A549 (cell line): ENCODE measurements at regions not wholly inside any gene's neighbourhood (a gene's known extent, or its start where the extent isn't known, plus 50 kb on each side); places are given as distances from the start of the nearest gene placed in this dataset.

Experiments
- ATAC-seq, 2 experiments: fragments of 200-7000 bp in 1 of 2; fragments of >200 bp in 1 of 2; cut with Nextera tagmentation in 1 of 2; cut with Tn5 transposase in 1 of 2; 3 replicates each; pipeline versions ENCODE4 v1.8.0 to v1.9.1; 2018 to 2020; ENCODE audit warnings: mild to moderate bottlenecking in 1 of 2, moderate library complexity in 1 of 2
- CTCF ChIA-PET: fragments of 300-600 bp; sonication (Branson Sonifier 250); formaldehyde crosslinking; extraction: SDS; loops from one replicate; lab custom pipeline; 2021; ENCODE audit warnings: antibody characterized with exemption, inconsistent platforms; lab: Yijun Ruan, JAX
- POLR2A ChIA-PET: fragments of 350-600 bp; formaldehyde crosslinking; extraction: SDS; loops from one replicate; lab custom pipeline; 2021; ENCODE audit warnings: antibody characterized with exemption, inconsistent platforms; lab: Yijun Ruan, JAX
- DNase-seq, 2 experiments: peaks; one replicate each; pipeline versions ENCODE4 v3.0.0 to v3.0.0-alpha.2; 2011 to 2016; ENCODE audit warnings: low read depth in 1 of 2, low spot score in 1 of 2
- FAIRE-seq: peaks from 2 replicates; lab custom pipeline; 2011; peaks lifted over from hg19 to GRCh38; lab: Jason Lieb, UNC
- H3K27ac ChIP-seq, 2 experiments: fragments of >200 bp; sonication (Bioruptor Twin); formaldehyde crosslinking; 3 replicates each; pipeline ENCODE4 v1.5.1; 2016 to 2017
- H3K4me1 ChIP-seq: fragments of >200 bp; sonication (Bioruptor Twin); formaldehyde crosslinking; 3 replicates; pipeline ENCODE4 v1.6.1; 2016
- H3K4me2 ChIP-seq: fragments of >200 bp; sonication (Bioruptor Twin); formaldehyde crosslinking; 3 replicates; pipeline ENCODE4 v1.6.1; 2016
- H3K4me3 ChIP-seq: fragments of >200 bp; sonication (Bioruptor Twin); formaldehyde crosslinking; 3 replicates; pipeline ENCODE4 v1.5.1; 2016
- H3K9me3 ChIP-seq: fragments of >200 bp; sonication (Bioruptor Twin); formaldehyde crosslinking; 3 replicates; pipeline ENCODE4 v1.6.1; 2016
- BHLHE40 ChIP-seq: IDR thresholded peaks from 2 replicates; pipeline ENCODE4 v1.6.1; 2012; ENCODE audit warnings: low read depth, low read length, inconsistent platforms
- CBX8 ChIP-seq: fragments of 200-600 bp; sonication (generic); IDR thresholded peaks from 2 replicates; pipeline ENCODE4 v1.6.1; 2016
- CEBPB ChIP-seq, 2 experiments: fragments of >200 bp in 1 of 2; sonication (Bioruptor Twin) in 1 of 2; formaldehyde crosslinking in 1 of 2; IDR thresholded peaks; 2 replicates each; pipeline ENCODE4 v1.6.1; 2012 to 2016
- CHD2 ChIP-seq: fragments of 150-350 bp; IDR thresholded peaks from 2 replicates; pipeline ENCODE4 v1.6.1; 2014; ENCODE audit warnings: low read length; ENCODE audit not compliant: partially characterized antibody
- EHF ChIP-seq: fragments of 250-450 bp; sonication (Bioruptor Pico); IDR thresholded peaks from 2 replicates; pipeline ENCODE4 v1.5.0; 2020; ENCODE audit warnings: mild to moderate bottlenecking
- EP300 ChIP-seq, 2 experiments: fragments of >200 bp; sonication (Bioruptor Twin); formaldehyde crosslinking; IDR thresholded peaks; 2 replicates in 1 of 2; 3 replicates in 1 of 2; pipeline ENCODE4 v1.6.1; 2016 to 2017
- ESRRA ChIP-seq: fragments of 150-350 bp; IDR thresholded peaks from 2 replicates; pipeline ENCODE4 v1.6.1; 2014; ENCODE audit warnings: mild to moderate bottlenecking, low read length, borderline replicate concordance
- FOSB ChIP-seq: fragments of 250-450 bp; sonication (Bioruptor Pico); IDR thresholded peaks from 2 replicates; pipeline ENCODE4 v1.5.0; 2020; ENCODE audit warnings: mild to moderate bottlenecking, moderate library complexity
- FOSL2 ChIP-seq, 2 experiments: fragments of 450-650 bp in 1 of 2; fragments of >200 bp in 1 of 2; sonication (Bioruptor Twin) in 1 of 2; formaldehyde crosslinking; IDR thresholded peaks; 2 replicates each; pipeline versions ENCODE4 v1.5.0 to v1.6.1; 2016 to 2020; ENCODE audit warnings: mild to moderate bottlenecking in 1 of 2, moderate library complexity in 1 of 2
- FOXS1 ChIP-seq: fragments of 250-450 bp; sonication (Bioruptor Pico); IDR thresholded peaks from 2 replicates; pipeline ENCODE4 v1.5.0; 2020; ENCODE audit warnings: mild to moderate bottlenecking, moderate library complexity
- HEYL ChIP-seq: fragments of 250-450 bp; sonication (Bioruptor Pico); IDR thresholded peaks from 2 replicates; pipeline ENCODE4 v1.8.0; 2021; ENCODE audit warnings: mild to moderate bottlenecking, moderate library complexity
- HOXA7 ChIP-seq: fragments of 250-450 bp; sonication (Bioruptor Pico); IDR thresholded peaks from 2 replicates; pipeline ENCODE4 v1.5.0; 2020; ENCODE audit warnings: mild to moderate bottlenecking, moderate library complexity
- HOXB13 ChIP-seq: fragments of 250-450 bp; sonication (Bioruptor Pico); IDR thresholded peaks from 2 replicates; pipeline ENCODE4 v1.5.0; 2020; ENCODE audit warnings: low read depth, mild to moderate bottlenecking, moderate library complexity
- JUN ChIP-seq, 2 experiments: fragments of >200 bp; sonication (Bioruptor Twin); formaldehyde crosslinking; IDR thresholded peaks; 2 replicates in 1 of 2; 3 replicates in 1 of 2; pipeline ENCODE4 v1.6.1; 2016 to 2017
- JUNB ChIP-seq: fragments of >200 bp; sonication (Bioruptor Twin); formaldehyde crosslinking; IDR thresholded peaks from 2 replicates; pipeline ENCODE4 v1.6.1; 2016
- KDM1A ChIP-seq: fragments of 200-600 bp; sonication (generic); IDR thresholded peaks from 2 replicates; pipeline ENCODE4 v1.6.1; 2016; ENCODE audit warnings: low read depth, mild to moderate bottlenecking
- KDM5A ChIP-seq: fragments of 200-600 bp; sonication (generic); IDR thresholded peaks from 2 replicates; pipeline ENCODE4 v1.6.1; 2016; ENCODE audit warnings: antibody characterized with exemption, mild to moderate bottlenecking
- MAZ ChIP-seq: fragments of 150-350 bp; IDR thresholded peaks from 2 replicates; pipeline ENCODE4 v1.6.1; 2014; ENCODE audit warnings: antibody characterized with exemption, low read depth, low read length, borderline replicate concordance
- MYC ChIP-seq: IDR thresholded peaks from 2 replicates; pipeline ENCODE4 v1.6.1; 2012; ENCODE audit warnings: mild to moderate bottlenecking, inconsistent platforms, low read length, improper control_type of control experiment, borderline replicate concordance
- NR3C1 ChIP-seq: fragments of >200 bp; sonication (Bioruptor Twin); formaldehyde crosslinking; IDR thresholded peaks from 3 replicates; pipeline ENCODE4 v1.6.1; 2017
- PBX3 ChIP-seq: IDR thresholded peaks from 2 replicates; pipeline ENCODE4 v1.6.1; 2012
- PHF8 ChIP-seq: fragments of 200-600 bp; sonication (generic); IDR thresholded peaks from 2 replicates; pipeline ENCODE4 v1.6.1; 2016; ENCODE audit warnings: low read depth, mild to moderate bottlenecking, antibody characterized with exemption, moderate library complexity, borderline replicate concordance
- POLR2A ChIP-seq: IDR thresholded peaks from 2 replicates; pipeline ENCODE4 v1.6.1; 2012; ENCODE audit warnings: mild to moderate bottlenecking, low read length
- RAD21 ChIP-seq, 2 experiments: fragments of >200 bp in 1 of 2; sonication (Bioruptor Twin) in 1 of 2; formaldehyde crosslinking in 1 of 2; IDR thresholded peaks in 1 of 2; conservative IDR thresholded peaks in 1 of 2; 2 replicates in 1 of 2; 3 replicates in 1 of 2; pipeline ENCODE4 v1.6.1; 2012 to 2018; ENCODE audit warnings: inconsistent platforms in 1 of 2
- RARB ChIP-seq: fragments of 250-450 bp; sonication (Bioruptor Pico); IDR thresholded peaks from 2 replicates; pipeline ENCODE4 v1.8.0; 2021; ENCODE audit warnings: mild to moderate bottlenecking, moderate library complexity
- RFX5 ChIP-seq: fragments of 450-650 bp; IDR thresholded peaks from 2 replicates; pipeline ENCODE4 v1.7.1; 2014; ENCODE audit warnings: antibody characterized with exemption, mild to moderate bottlenecking, moderate library complexity
- RNF2 ChIP-seq: fragments of 200-600 bp; sonication (generic); IDR thresholded peaks from 2 replicates; pipeline ENCODE4 v1.6.1; 2016; ENCODE audit warnings: low read depth, mild to moderate bottlenecking, antibody characterized with exemption, moderate library complexity, borderline replicate concordance
- SMC3 ChIP-seq: fragments of >200 bp; sonication (Bioruptor Twin); formaldehyde crosslinking; IDR thresholded peaks from 3 replicates; pipeline ENCODE4 v1.6.1; 2018; ENCODE audit warnings: inconsistent platforms
- TFCP2L1 ChIP-seq: fragments of 250-450 bp; sonication (Bioruptor Pico); IDR thresholded peaks from 2 replicates; pipeline ENCODE4 v1.5.0; 2021; ENCODE audit warnings: mild to moderate bottlenecking
- ZFP36 ChIP-seq: fragments of 450-650 bp; IDR thresholded peaks from 2 replicates; pipeline ENCODE4 v1.6.1; 2014; ENCODE audit warnings: borderline replicate concordance; ENCODE audit not compliant: partially characterized antibody
- ZNF302 ChIP-seq: fragments of 250-450 bp; sonication (Bioruptor Pico); IDR thresholded peaks from 2 replicates; pipeline ENCODE4 v1.9.0; 2021; ENCODE audit warnings: inconsistent platforms, mild to moderate bottlenecking, moderate library complexity
- ZSCAN20 ChIP-seq: fragments of 250-450 bp; sonication (Bioruptor Pico); IDR thresholded peaks from 2 replicates; pipeline ENCODE4 v1.8.0; 2022; ENCODE audit warnings: mild to moderate bottlenecking, moderate library complexity
- WGBS: methylation state at CpG from one replicate; pipeline ENCODE4 v1.1.6; 2017; ENCODE audit errors: missing lambda C conversion rate; 5-methylcytosine and 5-hydroxymethylcytosine counted together
- TF ChIP-seq, protein P1 (sequence below): fragments of 250-450 bp; sonication (Bioruptor Pico); IDR thresholded peaks from 2 replicates; pipeline ENCODE4 v1.5.0; 2021; ENCODE audit warnings: mild to moderate bottlenecking, moderate library complexity, borderline replicate concordance
- TF ChIP-seq, protein P2 (sequence below): fragments of >200 bp; sonication (Bioruptor Twin); formaldehyde crosslinking; IDR thresholded peaks from 2 replicates; pipeline ENCODE4 v1.6.1; 2016

- DNase-seq: no peak
- ChIA-PET CTCF (no interaction called here), POLR2A (no interaction called here)
- Histone ChIP-seq H3K9me3 (no peaks in the 10 kb centered on the region; the same call in 2 of the 3 replicates), H3K27ac (no peak overlapping the region), H3K4me2 (no peak overlapping the region)
- no peak for FAIRE-seq
- whole genome bisulfite sequencing: 0% methylated on average over 2 of the region's 2 CpGs
- TF ChIP-seq CEBPB (IDR thresholded peaks at IDR 0.05) (no peak), RFX5 (no peak), FOSB (CRISPR knock-in tag) (no peak), MYC (no peak), ZNF302 (CRISPR knock-in tag) (no peak), HOXB13 (CRISPR knock-in tag) (no peak), FOXS1 (CRISPR knock-in tag) (no peak), ESRRA (no peak), PHF8 (no peak), HEYL (CRISPR knock-in tag) (no peak), PBX3 (no peak), RARB (CRISPR knock-in tag) (no peak), TFCP2L1 (CRISPR knock-in tag) (no peak), EP300 (IDR thresholded peaks at IDR 0.05) (no peak), KDM5A (no peak), ZFP36 (no peak)
- TF ChIP-seq, protein P1, sequence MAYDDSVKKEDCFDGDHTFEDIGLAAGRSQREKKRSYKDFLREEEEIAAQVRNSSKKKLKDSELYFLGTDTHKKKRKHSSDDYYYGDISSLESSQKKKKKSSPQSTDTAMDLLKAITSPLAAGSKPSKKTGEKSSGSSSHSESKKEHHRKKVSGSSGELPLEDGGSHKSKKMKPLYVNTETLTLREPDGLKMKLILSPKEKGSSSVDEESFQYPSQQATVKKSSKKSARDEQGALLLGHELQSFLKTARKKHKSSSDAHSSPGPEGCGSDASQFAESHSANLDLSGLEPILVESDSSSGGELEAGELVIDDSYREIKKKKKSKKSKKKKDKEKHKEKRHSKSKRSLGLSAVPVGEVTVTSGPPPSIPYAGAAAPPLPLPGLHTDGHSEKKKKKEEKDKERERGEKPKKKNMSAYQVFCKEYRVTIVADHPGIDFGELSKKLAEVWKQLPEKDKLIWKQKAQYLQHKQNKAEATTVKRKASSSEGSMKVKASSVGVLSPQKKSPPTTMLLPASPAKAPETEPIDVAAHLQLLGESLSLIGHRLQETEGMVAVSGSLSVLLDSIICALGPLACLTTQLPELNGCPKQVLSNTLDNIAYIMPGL (CRISPR knock-in tag): no peak
- TF ChIP-seq, all 56 proteins: peak for 0
- no peaks in the 10 kb centered on the region for H3K4me1 ChIP-seq
- ATAC-seq: no peak
- no peak overlapping the region for H3K4me3 ChIP-seq
Observed at GRCh38 chr17:54007855-54008254, 185.1 kb downstream of the KIF2B start.

GRCh38 chr17:54009502-54009901 is 186.8 kb downstream of the KIF2B start:
- FAIRE-seq: no peak
- CTCF ChIA-PET: no interaction called here

GRCh38 chr17:54013072-54013471 is 190.3 kb downstream of the KIF2B start:
- 1% methylated on average over 2 of the region's 2 CpGs for WGBS
- H3K4me3 ChIP-seq: no peak overlapping the region
- no peaks in the 10 kb centered on the region for H3K9me3 ChIP-seq
- H3K27ac ChIP-seq: no peak overlapping the region
- ChIA-PET CTCF (no interaction called here), POLR2A (no interaction called here)
- no peak for FAIRE-seq
- no peaks in the 10 kb centered on the region for H3K4me1 ChIP-seq
- no peak for ATAC-seq
- no peak overlapping the region for H3K4me2 ChIP-seq
- DNase-seq: no peak
- TF ChIP-seq SMC3: no peak
- no peak for TF ChIP-seq MYC
- TF ChIP-seq FOSL2 (IDR thresholded peaks at IDR 0.05): no peak
- no peak for TF ChIP-seq FOSL2 (CRISPR knock-in tag; IDR thresholded peaks at IDR 0.05)
- no peak for TF ChIP-seq POLR2A
- no peak for TF ChIP-seq JUNB
- TF ChIP-seq FOXS1 (CRISPR knock-in tag): no peak
- TF ChIP-seq RAD21 (conservative IDR thresholded peaks at IDR 0.05 in 1 of 2, IDR thresholded peaks at IDR 0.05 in 1 of 2): no peak
- TF ChIP-seq NR3C1: no peak
- no peak for TF ChIP-seq BHLHE40
- TF ChIP-seq PHF8: no peak
- TF ChIP-seq JUN (IDR thresholded peaks at IDR 0.05): no peak
- no peak for TF ChIP-seq CHD2
- TF ChIP-seq RFX5: no peak
- no peak for TF ChIP-seq CBX8
- no peak for TF ChIP-seq PBX3
- TF ChIP-seq, protein P1 (CRISPR knock-in tag): no peak
- TF ChIP-seq EHF (CRISPR knock-in tag): no peak

More at GRCh38 chr17:54009502-54009901, 186.8 kb downstream of the KIF2B start:
- no peaks in the 10 kb centered on the region for H3K4me1 ChIP-seq
- no peak overlapping the region for H3K4me2 ChIP-seq
- H3K9me3 ChIP-seq: no peaks in the 10 kb centered on the region; the same call in 2 of the 3 replicates
- no peak overlapping the region for H3K4me3 ChIP-seq
- 3% methylated on average over 4 of the region's 4 CpGs for WGBS
- DNase-seq (no peak), ATAC-seq (no peak)
- POLR2A ChIA-PET: no interaction called here
- H3K27ac ChIP-seq: no peak overlapping the region
- TF ChIP-seq RNF2: no peak
- TF ChIP-seq, protein P2, sequence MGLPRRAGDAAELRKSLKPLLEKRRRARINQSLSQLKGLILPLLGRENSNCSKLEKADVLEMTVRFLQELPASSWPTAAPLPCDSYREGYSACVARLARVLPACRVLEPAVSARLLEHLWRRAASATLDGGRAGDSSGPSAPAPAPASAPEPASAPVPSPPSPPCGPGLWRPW: no peak
- no peak for TF ChIP-seq KDM1A
- TF ChIP-seq ZSCAN20 (CRISPR knock-in tag): no peak
- no peak for TF ChIP-seq HOXA7 (CRISPR knock-in tag)
- no peak for TF ChIP-seq MAZ
